Renal pelvis (tissue), 1 donor: ENCODE measurements at regions not wholly inside any gene's neighbourhood (a gene's known extent, or its start where the extent isn't known, plus 50 kb on each side); places are given as distances from the start of the nearest gene placed in this dataset.
A peak's percentile ranks its signal among the peaks of the same experiment; 100 is the strongest.

Experiments used
- DNase-seq: peaks from one replicate; pipeline ENCODE4 v3.0.0-alpha.2; 2013

- DNase-seq = no peak
Measured at GRCh38 chr4:186934244-186934643, 210.6 kb upstream of the FAT1 start.

DNA sequence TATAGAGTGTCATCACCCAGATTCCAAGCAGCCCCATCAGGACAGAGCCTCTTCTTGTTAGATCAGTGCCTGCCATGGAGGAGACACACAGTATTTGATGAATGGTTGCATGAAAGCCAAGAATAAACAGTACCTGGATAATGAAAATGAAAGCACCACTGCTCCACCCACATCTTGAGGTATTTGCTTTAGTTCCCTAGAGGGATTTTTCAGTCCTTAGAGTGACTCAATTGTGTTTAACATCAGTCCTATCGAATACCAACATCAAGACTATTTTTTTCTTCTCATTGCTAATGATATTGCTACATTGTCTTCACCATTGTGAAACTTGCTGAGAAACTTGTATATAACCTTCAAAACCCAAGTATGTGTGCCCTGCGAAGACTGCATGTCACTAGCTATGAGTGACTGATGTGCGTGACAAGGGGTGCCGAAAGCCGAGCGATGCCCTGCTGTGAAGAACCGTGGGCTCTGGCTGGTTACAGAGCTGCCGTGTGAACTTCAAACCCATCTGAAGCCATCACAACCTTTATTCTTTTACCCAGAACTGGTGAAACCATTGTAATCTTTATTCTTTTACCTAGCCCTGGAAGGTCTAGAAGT is 211.3 kb upstream of the FAT1 start:
- no peak for DNase-seq

DNA sequence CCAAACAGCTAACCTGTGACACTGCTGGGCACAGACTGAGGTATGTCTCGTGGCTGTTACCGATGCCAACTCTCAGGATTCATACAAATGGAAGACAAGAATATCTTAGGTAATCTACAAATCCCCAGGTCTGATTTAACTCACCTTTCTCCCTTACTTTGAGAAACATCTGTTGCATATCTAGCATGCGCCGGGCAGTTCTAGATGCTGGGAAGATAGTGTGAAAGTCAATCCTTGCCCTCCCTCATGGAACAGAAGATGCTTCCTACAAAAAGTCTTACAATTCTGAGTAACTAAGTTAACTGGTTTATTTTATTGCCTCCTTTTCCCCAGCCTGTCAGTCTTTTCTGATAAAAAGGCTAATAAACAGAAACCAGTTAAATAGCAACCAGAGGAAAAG is 212.2 kb upstream of the FAT1 start:
- no peak for DNase-seq

DNA sequence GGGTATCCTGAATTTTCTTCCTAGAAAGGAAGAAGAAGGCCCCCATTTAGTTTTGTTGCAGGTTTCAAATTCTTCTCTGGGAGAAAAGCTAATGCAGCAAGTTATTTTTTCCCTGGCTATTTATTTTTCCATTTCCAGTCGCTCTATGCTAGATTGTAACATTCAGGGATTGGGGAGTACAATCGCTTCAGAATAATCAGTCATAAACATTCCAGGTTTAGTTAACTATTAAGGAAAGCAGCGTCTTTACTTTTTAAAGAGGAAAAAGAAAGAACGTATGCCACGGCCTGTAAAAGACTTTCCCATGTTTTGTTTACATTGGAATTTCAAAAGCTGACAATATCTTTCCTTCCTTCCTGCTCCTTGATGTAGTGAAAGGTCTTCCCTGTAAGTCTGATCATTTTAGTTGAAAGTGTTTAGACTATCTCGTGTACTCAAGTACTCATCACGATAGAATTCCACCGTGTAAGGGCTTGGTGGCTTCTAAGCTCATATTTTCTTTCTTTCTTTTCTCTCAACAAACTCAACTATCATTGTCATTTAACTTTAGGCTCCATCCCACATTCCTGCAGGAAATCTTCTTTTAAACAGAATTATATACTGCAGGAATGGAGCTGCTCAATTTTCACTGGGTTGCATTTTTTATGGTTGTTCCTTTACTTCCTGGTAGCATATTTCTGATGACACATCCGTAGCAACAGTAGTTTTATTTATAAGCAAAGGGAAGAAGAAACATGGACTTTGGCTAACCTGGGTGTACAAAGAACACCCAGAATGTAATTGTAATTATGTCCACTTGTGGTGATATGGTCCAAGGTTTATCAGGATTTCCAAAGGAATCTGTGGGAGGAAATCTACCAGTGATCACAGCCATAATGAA is 213.1 kb upstream of the FAT1 start:
- DNase-seq = peak; percentile 62

- no peak for DNase-seq
Measured at GRCh38 chr4:186939226-186939625, 215.6 kb upstream of the FAT1 start.

DNA sequence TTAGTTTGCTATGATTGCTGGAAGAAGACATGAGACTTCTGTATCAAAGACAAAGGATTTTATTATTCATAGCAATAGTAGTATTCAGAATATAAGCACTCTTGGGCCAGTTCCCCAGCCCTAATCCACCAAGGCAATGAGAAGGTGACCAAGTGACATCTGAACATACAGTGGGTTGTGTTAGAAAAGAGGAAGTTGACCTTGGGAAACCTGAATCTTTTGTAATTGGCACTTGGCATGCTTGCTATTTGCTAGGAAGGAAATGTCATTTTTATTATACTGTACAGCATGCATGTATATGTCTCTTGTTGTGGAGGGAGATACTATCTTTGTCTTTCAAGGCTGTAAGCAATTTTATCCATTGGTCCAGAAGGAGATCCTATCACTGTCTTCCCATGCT is 216.1 kb upstream of the FAT1 start:
- no peak for DNase-seq

- DNase-seq = no peak
Measured at GRCh38 chr4:186940476-186940875, 216.8 kb upstream of the FAT1 start.

DNA sequence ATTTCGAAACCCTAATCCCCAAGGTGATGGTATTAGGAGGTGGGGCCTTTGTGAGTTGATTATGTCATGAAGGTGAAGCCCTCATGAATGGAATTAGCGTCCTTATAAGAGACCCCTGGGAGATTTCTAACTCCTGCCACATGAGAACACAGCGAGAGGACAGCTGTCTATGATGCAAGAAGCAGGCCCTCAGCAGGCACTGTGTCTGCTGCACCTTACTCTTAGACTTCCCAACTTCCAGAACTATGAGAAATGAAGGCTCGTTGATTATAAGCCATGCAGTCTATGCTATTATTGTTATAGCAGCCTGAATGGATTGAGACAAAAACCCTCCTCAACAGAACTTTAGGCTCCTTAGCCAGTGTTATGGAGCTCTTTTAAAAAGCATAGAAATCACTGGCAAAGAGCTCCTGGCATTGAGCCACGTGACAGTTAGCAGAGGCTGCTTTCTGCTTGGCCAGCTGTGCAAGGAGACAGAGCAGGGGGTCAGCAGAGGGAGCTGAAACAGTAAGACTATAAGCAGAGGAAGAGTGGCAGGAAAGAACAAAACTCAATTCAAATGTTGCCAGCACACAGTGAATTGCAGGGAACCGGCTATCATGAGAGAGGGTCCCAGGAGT is 219.2 kb upstream of the FAT1 start:
- DNase-seq = peak; percentile 73

DNA sequence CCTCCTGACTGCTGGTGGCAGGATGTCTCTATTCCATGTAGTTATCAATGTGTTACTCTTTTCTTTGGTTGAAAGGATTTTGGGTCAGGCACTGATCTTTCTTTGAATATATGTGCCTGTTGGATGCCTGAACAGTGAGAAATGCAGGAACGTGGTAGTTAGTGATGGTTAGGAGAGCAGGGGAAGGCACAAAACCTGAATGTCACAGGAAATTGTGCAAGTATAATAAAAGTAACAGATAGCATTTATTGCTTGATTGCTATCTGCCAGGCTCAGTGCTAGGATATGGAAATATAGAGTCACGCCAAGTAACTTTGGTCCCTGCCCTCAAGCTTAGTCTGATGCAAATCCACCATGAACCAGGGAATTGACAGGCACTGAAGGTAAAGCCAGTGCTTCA is 219.8 kb upstream of the FAT1 start:
- DNase-seq = no peak

GRCh38 chr4:186946136-186946535 is 222.5 kb upstream of the FAT1 start:
- no peak for DNase-seq

DNA sequence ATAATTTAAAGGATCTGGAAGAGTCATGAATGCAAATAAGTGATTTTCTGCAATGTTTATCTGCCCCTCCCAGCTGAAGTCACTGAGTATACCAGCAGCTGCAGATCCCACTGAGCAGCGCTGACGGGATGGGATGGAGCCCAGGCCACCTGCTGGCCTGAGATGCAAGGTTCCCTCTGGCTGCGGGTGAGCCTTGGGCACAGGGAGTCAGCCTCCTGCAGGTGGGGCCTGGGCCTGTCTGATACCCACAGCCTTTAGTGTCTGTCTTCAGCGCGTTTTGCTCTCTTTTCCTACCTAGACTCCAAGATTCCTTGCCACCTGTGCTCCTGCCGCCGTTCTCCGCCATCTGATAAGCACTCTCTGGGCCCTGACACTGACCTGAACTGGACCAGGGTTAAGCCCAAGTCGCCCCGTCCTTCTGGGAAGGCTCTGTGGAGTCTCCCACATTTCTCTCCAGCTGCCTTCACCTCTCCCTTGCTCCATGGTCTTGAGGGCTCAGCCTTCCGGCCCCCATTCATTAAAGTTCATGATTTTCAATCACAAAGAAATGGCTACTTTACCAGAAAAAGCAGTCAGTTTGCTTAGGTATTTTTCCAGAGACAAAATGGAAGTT is 223.1 kb upstream of the FAT1 start:
- no peak for DNase-seq

- DNase-seq = no peak
Measured at GRCh38 chr4:186948361-186949242, 224.9 kb upstream of the FAT1 start.

DNA sequence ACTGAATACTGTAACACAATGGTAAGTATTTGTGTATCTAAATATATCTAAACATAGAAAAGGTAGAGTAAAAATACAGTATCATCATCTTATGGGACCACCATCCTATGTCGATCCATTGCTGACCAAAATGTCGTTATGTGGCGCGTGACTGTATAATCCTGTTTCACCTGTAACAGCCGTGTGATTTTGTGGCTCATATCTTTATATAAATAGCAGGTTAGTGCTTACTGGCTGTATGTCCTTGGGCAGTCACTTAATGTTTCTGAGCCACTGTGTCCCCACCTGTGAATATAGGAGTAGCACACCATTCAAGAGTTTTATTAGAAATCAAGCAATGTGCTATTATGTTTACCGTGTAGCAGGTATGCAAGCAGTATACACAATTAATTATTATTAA is 226.2 kb upstream of the FAT1 start:
- no peak for DNase-seq

DNA sequence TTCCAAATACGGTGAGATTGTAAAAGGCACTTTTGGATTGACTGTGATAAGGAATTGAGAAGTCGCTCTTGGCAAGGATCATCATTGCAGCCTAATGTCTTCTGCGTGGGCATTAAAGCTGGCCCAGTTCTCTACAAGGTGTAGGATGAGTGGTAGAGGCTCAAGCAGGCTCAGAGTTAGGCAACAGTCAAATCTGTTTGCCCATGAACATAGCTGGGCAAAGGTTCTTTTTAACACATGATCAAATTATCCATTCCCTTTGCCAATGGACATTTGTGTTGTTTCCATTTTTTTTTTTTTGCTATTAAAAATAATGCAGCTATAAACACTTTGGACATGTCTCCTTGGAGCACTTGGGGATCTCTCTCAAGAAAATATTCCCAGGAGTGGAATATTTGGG is 229.1 kb upstream of the FAT1 start:
- no peak for DNase-seq

DNA sequence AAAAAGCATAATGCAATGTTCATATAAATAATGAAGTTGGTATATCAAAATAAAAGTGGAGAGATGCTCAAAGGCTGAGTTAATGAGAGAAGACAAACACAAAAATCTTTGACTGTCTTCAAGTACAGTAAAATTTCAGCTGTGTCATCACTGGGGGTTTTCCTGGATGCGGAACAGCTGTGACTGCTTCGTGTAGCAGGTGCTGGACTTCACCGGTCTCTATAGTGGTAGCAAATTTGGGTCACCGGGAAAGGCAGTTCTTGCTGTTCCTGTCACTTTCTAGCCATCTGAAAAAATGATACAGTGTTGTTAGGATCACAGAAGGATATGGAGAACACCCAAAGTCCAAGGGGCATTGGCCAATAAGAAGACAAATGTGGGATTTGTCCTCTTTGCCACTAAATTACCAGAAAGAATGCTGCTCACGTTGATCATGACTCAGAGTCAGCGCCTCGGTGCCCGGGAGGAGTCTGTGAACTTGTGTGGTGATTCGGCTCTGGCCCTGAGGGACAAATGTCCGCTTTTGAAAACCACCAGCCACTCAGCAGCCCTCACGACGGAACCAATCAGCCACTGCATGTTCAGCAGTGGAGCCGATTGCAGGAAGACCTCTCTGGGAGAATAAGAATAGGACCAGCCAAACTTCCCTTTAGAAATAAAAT is 230.1 kb upstream of the FAT1 start:
- DNase-seq = no peak

- no peak for DNase-seq
Measured at GRCh38 chr4:186954509-186954908, 230.9 kb upstream of the FAT1 start.

DNA sequence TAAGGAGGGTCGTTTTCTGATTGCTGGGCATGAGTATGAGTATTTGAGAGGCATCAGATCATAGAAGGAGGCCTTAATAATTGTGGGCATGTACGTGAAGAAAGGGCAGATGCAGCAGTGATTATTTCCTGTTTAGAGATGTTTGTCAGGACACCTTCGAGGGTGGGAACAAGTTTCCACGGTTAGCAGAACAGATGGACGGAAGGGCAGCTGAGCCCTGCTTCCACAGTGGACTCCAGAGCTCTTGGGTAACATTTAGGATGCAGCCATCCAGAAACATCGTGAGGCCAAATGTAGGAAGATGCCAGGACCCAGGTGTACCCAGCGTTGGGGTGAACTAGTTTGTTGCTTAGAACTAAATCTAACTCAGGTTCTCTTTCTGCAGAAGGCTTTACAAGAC is 231.3 kb upstream of the FAT1 start:
- no peak for DNase-seq

- no peak for DNase-seq
Measured at GRCh38 chr4:186957952-186958555, 234.4 kb upstream of the FAT1 start.

GRCh38 chr4:186958726-186959350 is 235.2 kb upstream of the FAT1 start:
- DNase-seq = no peak
